GM12891 (cell line): ENCODE measurements at regions not wholly inside any gene's neighbourhood (a gene's known extent, or its start where the extent isn't known, plus 50 kb on each side); places are given as distances from the start of the nearest gene placed in this dataset.

ENCODE experiments used
- POLR2A ChIP-seq: IDR thresholded peaks from 2 replicates; pipeline ENCODE4 v1.6.1; 2011; ENCODE audit warnings: low read depth, low read length, control low read depth
- POLR2AphosphoS5 ChIP-seq: IDR thresholded peaks from 2 replicates; pipeline ENCODE4 v1.6.1; 2011; ENCODE audit warnings: low read depth, low read length, control low read depth
- POU2F2 ChIP-seq: IDR thresholded peaks from 2 replicates; pipeline ENCODE4 v1.6.1; 2011; ENCODE audit warnings: low read depth, mild to moderate bottlenecking, control low read depth, low read length, moderate library complexity
- SPI1 ChIP-seq: IDR thresholded peaks from 2 replicates; pipeline ENCODE4 v1.6.1; 2011; ENCODE audit warnings: low read depth, low read length, control low read depth
- TAF1 ChIP-seq: IDR thresholded peaks from 2 replicates; pipeline ENCODE4 v1.6.1; 2011; ENCODE audit warnings: low read depth, low read length, control low read depth

GRCh38 chr4:4655011-4655410, 113.2 kb upstream of the STX18 start:
- TF ChIP-seq POLR2A (no peak), POU2F2 (no peak), SPI1 (no peak), POLR2AphosphoS5 (no peak), TAF1 (no peak)
